GM19035 (cell line): ENCODE measurements at regions not wholly inside any gene's neighbourhood (a gene's known extent, or its start where the extent isn't known, plus 50 kb on each side); places are given as distances from the start of the nearest gene placed in this dataset.
"Not testable (repeated sequence)": the region's sequence is repeated elsewhere in the genome, so short reads cannot be mapped to it uniquely, and the experiment has no call there.

ENCODE experiments used
- ATAC-seq: cut with Tn5 transposase; IDR thresholded peaks from one replicate; pipeline ENCODE4 v1.9.1; 2021; ENCODE audit not compliant: unreplicated experiment

DNA sequence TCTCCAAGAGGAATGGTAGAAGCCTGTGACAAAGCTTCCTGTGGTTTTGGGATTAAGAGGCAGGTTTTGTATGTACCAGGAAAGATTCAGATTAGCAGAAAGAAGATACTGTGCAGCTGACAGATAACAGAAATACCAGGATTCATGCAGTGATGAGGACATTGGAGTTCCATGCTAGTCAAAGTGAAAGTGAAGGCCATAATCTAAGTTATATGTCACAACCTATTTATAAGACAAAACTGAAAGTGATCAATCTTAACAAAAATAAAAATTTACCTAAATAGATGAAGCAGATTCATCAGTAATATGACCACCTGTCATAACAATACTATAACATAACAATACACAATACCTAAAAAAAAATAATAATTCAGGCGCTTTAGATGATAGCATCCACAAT is 1305.2 kb upstream of the PCDH9 start:
- ATAC-seq = peak; percentile 72

DNA sequence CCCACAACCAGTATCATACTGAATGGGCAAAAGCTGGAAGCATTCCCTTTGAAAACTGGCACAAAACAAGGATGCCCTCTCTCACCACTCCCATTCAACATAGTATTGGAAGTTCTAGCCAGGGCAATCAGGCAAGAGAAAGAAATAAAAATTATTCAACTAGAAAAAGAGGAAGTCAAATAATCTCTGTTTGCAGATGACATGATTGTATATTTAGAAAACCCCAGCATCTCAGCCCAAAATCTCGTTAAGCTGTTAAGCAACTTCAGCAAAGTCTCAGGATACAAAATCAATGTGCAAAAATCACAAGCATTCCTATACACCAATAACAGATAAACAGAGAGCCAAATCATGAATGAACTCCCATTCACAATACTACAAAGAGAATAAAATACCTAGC is 1297.0 kb upstream of the PCDH9 start:
- not testable (repeated sequence) for ATAC-seq

GRCh38 chr13:68523838-68524424 is 1293.8 kb upstream of the PCDH9 start:
- no peak for ATAC-seq

GRCh38 chr13:68522184-68522583 is 1292.0 kb upstream of the PCDH9 start:
- no peak for ATAC-seq

DNA sequence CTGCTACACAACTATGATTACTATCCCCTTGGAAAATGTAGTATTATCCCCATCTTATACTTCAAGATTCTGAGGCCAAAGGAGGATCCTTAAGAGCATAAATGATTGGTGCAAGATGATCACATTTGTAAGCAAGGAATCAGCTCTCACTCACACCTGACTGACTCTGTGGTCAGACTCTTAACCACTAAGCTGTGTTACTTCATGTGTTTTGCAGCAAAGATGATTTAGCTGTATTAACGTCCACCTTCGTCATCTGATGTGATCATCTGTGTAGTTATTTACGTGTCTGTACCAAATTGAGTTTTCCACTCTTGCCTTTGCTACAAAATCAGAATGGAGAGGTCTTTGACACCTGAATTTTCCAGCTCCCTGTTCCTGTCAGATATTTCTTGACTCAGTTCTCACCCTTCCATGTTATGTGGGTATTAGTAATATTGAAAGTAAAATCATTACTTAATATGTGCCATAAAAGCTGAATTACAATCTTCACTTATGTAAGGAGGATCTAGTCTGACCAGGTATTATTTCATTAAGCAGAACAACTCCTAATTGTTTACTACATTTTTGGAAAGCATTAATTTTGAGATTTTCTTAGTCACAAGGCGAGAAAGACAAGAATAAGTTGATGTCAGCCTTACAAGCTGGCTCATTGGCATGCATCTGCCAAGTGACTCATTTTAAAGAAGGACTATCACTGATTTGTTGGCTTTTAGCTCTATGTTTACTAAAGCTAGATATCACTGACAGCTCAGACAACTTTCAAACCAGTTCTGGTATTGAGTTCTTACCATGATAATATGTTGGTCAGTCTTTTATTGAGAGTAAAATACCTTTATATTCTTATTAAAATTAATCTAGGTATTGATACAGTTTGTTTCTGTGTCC is 1279.8 kb upstream of the PCDH9 start:
- peak; percentile 75 for ATAC-seq

- ATAC-seq = no peak
Measured at GRCh38 chr13:68506888-68507551, 1276.9 kb upstream of the PCDH9 start.

GRCh38 chr13:68490594-68490993 is 1260.5 kb upstream of the PCDH9 start:
- ATAC-seq = no peak

- no peak for ATAC-seq
Measured at GRCh38 chr13:68481130-68481529, 1251.0 kb upstream of the PCDH9 start.

GRCh38 chr13:68473834-68474326 is 1243.7 kb upstream of the PCDH9 start:
- no peak for ATAC-seq

- ATAC-seq = no peak
Measured at GRCh38 chr13:68467160-68467559, 1237.0 kb upstream of the PCDH9 start.

- no peak for ATAC-seq
Measured at GRCh38 chr13:68440874-68441273, 1210.7 kb upstream of the PCDH9 start.

DNA sequence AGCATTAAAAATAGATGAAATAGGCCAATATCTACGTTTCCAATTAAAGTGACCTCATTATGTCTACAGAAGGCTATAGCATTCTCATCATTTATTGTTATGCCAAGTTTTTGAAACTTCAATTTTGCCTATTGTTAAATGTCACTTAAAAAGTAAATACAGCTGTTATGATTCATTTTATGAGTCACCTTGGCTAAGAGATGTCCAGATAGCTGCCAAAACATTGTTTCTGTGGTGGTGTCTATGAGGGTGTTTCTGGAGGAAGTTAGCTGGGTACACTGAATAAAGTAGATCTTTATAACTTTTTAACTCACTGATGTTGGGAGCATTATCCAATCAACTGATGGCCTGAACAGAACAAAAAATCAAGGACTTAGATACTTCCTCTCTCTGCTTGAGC is 1209.7 kb upstream of the PCDH9 start:
- no peak for ATAC-seq

- no peak for ATAC-seq
Measured at GRCh38 chr13:68428292-68428691, 1198.2 kb upstream of the PCDH9 start.

DNA sequence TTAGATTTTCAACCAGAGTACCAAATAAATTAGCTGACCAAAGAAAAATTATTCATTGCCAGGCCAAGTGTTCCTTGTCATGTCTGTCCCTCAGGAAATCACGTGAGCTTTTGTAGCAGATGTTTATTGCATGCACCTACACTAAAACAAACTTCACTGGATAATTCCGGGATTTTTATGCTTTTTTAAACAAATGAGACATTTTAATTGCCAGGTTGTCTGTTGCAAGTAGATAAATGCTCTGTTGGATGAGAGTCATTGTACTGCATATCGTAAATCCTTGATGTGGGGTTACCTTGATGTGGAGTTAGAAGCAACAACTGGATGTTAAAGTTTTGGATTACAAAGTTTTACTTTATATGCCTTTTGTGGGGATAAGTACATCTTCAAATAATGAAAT is 1187.7 kb upstream of the PCDH9 start:
- ATAC-seq = no peak

DNA sequence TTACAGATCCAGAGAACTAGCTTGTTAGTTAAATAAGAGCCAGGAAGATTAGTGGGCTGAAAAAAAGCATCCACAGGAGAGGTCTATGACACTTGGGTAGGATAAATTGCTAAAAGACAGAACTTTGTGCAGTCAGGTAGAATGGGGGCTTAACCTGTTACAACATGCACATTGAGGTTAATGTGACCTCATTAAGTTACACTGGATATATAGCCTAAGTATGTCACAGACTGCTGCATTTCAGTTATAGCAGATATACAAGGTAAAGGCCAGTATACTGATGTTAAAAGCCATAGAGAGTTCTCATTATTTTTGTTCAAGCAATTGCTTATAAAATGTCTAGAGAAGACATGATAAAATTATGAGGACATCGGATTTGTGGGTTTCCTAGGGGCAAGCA is 1179.9 kb upstream of the PCDH9 start:
- no peak for ATAC-seq

- no peak for ATAC-seq
Measured at GRCh38 chr13:68390987-68391386, 1160.9 kb upstream of the PCDH9 start.

DNA sequence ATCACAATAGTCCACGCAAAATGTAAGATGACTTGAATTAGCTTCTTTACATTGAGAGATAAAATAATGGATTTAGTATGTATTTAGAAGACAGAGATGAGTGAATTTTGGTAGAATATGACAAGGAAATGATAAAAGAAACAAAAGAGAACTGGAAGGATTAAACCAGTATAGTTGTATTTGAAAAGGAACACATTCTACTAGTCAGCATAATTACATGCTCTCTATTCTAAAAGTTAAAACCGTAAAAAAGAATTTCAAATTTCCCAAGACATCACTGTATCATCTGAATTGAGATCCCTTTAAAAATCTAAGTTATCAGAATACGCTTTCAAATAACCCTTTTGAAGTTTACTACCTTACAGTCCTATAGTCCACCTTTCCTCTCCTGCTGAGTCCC is 1156.7 kb upstream of the PCDH9 start:
- ATAC-seq = no peak

DNA sequence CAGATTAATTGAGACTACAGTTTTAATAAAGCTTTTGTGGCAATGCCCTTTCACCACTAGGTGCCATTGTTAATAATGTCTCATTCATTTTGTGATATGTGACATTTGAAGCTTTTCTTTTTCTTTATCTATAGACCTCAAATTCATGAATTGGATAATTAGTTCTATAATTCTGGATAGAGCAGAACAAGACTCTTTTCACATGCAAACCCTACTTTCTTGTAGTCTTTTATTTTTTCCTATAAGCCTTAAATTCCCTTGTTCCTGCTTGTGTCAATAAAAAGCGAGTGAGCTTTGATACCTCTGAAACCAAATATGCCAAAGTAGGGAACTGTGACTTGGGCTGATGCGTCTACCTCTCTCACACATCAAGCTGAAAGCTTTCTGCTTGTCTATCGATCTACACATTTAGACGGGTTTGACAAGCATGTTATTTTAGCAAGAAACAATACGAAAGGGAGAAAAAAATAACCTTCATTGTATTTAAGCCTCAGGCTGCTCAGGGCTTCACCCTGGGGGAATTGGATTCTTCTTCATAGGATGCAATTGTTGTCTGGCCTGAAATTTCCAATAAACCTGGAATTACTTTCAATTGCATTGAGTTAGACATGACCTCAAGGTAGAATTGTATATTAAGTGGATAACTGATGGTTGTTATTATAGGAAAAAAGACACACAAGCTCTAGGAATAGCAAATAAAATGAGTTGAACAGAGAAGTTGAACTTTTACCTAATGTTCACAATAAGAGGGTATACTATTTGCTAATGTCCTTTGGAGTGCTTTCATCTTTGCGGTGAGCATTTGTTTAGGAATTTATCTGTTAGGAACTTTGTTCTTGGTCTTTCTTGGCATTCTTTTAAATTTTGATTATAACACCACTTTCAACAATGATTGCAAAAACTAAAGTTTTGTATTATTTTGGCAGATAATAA is 1150.2 kb upstream of the PCDH9 start:
- ATAC-seq = no peak

GRCh38 chr13:68378294-68378693 is 1148.2 kb upstream of the PCDH9 start:
- no peak for ATAC-seq

GRCh38 chr13:68375004-68375403 is 1144.9 kb upstream of the PCDH9 start:
- no peak for ATAC-seq

DNA sequence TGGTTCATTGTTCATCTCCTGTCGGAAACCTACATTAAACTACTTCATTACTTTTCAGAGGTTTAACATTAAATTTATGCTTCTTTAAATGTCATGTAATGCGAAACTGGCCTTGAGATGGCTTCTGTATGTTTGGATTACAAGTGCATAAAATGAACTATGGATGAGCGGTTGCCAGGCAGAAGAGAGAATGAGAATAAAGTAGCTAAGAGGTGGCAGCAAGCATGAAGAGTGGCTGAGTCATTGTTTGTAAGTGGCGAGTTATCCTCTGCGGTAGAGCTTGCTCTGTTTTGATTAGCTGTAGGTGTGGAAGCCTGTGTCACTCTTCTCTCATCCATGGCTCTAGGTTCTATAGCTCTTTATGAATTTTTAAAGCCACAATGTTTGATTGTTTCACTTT is 1139.6 kb upstream of the PCDH9 start:
- no peak for ATAC-seq
